DMS 273 treated with DMSO at 0.1 percent for 48 hours (cell line): ENCODE measurements at regions not wholly inside any gene's neighbourhood (a gene's known extent, or its start where the extent isn't known, plus 50 kb on each side); places are given as distances from the start of the nearest gene placed in this dataset.

Experiments
- DNase-seq: peaks from one replicate; lab custom pipeline; 2025; lab: John Stamatoyannopoulos, UW

- DNase-seq, result no peak
These were observed 161.7 kb upstream of the FN1 start for GRCh38 chr2:215597577-215597976.

- no peak for DNase-seq
These were observed 158.9 kb upstream of the FN1 start for GRCh38 chr2:215594766-215595165.

- peak; percentile 33 for DNase-seq
These were observed 154.3 kb upstream of the FN1 start for GRCh38 chr2:215590010-215590745.

DNA sequence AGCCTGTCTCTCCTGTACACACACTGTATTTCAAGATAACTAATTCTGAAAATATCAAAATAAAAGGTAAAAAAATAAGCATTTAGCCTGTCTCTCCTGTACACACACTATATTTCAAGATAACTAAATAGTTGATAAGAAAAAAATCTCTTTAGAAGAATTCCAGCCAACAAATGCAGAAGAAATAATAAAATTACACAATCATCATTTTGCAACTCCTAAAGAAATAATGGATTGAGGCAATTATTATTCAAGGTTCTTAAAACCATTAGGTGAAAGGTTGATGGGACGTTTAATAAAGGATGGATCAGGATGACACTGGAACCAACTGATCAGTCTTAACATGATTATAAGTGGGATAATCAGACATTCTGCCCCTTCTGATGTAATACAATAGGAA is 148.0 kb upstream of the FN1 start:
- DNase-seq, result no peak

GRCh38 chr2:215579809-215580208 is 143.9 kb upstream of the FN1 start:
- no peak for DNase-seq

DNA sequence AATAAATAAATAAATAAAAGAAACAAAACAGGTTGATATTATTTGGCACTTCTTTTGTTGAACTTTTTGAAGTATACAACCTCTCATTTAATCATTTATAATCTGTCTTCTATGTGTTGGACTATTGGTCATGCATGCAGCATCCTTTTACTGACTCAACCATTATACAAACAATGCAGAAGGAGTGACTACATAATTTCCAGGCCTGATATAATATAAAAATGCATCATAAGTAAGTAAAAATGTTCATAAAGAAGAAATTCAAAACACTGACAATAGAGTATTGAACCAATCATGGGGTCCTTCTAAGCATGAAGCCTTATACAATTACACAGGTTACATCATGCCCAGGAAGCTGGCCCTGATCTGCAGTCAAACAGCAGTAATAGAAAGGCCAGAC is 141.5 kb upstream of the FN1 start:
- DNase-seq, result no peak

DNA sequence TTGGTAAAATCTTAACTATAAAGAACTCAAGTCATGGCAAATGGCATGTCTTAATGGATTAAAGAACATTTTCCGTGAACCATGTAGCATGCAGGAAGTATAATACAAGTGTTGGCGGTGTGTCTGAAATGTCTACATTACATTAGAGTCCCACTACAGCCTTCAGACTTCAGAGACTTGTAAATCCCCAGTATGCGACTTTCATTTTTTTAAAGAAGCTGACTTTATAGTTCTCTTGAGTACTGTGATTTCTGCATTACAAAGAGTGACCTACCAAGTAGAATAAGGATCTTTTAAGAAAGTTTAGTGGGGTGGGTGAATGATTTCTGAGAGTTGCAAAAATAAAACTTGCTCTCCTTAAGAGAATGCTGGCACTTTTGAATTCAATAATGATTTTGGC is 140.7 kb upstream of the FN1 start:
- no peak for DNase-seq

GRCh38 chr2:215573496-215573895 is 137.6 kb upstream of the FN1 start:
- no peak for DNase-seq

- DNase-seq, result no peak
These were observed 136.5 kb upstream of the FN1 start for GRCh38 chr2:215572341-215572848.

DNA sequence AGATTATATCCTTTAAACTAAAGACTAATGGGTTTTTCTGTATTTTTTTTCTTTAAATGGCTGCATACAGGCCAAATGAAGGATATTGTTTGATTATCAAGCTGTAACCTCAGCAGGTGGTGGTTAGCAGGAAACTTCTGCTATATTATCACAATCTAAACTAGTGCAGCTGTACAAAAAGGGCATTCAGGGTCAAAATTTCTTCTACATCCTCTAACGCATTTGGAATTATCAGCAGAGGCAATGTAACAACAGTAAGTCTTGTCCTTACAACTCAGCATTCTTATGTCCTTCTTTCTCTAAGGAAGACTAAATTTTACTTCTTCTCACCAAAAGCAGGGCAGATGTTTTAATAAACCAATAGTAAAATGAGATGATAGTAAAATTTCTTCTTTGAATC is 135.8 kb upstream of the FN1 start:
- DNase-seq, result no peak

DNA sequence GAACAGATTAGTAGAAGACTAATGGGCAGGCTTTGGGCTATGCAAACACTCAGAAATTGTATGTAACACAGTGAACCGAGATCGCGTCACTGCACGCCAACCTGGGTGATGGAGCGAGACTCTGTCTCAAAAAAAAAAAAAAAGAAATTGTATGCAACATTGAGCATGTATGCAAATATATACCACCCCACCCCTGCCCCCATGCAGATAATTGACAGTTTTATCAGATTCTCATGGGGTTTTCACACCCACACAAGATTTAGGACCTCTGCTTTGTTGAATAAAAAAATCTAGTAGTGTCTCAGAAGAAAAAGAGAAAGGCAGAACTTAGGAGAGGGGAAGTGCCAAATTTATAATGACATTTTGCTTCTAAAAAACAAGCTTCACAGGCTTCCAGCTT is 131.6 kb upstream of the FN1 start:
- no peak for DNase-seq

DNA sequence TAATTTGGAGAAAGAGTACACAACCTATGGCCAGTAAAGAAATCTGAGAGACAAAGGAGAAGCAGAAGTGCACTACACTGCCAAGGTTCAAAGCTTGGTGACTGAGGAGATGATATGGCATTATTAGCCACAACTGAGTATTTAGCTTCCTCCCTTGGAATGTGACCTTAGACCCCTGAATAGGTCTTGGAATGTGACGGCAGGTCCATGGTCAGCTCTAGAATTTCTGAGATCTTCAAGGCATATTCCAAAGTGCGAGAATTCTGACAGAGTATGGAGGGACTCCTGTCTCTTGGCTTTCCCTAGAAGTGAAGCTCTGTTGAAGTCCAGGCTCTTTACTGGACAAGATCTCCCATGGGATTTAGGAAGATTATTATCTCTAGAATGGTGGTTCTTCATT is 130.0 kb upstream of the FN1 start:
- DNase-seq, result no peak

DNA sequence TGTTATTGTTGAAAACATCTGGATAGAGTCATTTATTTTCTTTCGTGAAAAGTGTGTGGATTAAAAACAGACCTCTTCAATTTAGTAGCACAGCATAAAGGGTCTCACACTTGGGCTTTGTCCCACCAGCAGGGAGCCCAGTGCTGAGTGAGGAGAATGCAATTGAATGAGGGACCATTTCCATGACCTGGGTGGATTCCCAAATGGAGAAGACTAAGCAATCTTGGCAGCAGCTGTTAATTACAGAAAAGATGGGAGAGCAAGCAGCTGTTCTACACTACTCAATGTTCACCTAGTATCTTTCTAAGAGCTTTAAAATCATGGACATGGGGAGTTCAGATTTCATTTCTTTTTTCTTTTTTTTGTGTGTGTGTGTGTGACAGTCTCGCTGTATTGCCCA is 121.8 kb upstream of the FN1 start:
- no peak for DNase-seq

DNA sequence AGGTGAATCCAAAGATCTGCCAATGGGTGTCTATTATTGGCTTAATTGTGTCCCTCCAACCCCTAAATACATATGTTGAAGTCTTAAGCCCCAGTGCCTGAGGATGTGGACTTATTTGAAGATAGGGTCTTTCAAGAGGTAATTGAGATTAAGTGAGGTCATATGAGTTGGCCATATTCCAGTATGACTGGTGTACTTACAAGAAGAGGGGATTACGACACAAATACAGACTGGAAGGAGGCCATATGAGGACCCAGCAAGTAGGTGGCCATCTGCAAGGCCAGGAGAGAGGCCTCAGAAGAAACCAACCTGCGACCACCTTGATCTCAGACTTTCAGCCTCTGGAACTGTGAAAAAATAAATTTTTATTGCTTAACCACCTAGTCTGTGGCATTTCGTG is 121.1 kb upstream of the FN1 start:
- no peak for DNase-seq

GRCh38 chr2:215554689-215555498 is 119.0 kb upstream of the FN1 start:
- no peak for DNase-seq

GRCh38 chr2:215553946-215554345 is 118.1 kb upstream of the FN1 start:
- no peak for DNase-seq

DNA sequence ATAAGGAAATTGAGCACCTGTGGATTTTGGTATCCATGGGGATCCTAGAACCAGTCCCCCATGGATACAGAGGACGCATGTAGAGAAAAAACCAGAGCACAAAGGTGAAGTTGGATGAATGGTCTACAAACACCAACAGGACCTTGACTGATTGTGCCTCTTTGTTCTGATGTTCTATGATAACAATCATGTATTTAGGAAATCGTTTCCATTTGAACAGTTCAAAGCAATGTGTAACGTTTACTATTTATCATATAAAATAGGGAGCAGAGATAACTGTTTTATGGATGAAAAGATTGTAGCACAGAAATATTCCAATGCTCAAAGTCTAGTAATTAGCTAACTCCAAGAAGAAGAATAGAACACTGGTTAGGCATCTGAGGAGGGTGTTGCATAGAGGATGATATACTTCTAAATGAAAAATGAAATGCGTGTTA is 116.3 kb upstream of the FN1 start:
- no peak for DNase-seq

DNA sequence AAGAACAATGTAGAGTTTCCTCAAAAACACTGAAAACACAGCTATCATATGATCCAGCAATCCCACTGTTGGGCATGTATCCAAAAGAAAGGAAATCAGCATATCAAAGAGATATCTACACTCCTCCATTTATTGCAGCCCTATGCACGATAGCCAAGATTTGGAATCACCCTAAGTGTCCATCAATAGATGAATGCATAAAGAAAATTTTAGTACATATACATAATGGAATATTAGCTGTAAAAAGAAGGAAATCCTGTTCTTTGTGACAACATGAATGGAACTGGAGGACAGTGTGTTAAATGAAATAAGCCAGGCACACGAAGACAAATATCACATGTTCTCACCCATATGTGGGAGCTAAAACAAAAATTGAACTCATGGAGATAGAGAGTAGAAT is 114.5 kb upstream of the FN1 start:
- no peak for DNase-seq

DNA sequence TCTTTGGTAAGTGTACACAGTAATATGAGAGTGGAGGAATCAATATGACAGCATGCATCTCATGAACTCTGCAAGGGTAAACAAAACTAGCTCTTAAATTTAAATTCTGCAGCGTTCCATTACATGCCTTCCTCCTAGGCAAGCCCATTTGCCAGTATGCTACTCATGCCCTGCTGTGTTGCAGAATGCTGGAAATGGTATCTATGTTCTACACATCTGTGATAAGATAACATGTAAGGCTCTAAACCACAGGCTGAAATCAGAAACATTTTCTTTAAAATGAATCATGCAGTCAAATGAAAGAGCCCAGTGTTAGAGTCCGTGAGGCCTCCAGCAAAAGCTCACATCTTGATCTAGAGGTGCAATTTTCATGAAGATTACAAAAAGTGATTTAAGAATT is 112.8 kb upstream of the FN1 start:
- no peak for DNase-seq

DNA sequence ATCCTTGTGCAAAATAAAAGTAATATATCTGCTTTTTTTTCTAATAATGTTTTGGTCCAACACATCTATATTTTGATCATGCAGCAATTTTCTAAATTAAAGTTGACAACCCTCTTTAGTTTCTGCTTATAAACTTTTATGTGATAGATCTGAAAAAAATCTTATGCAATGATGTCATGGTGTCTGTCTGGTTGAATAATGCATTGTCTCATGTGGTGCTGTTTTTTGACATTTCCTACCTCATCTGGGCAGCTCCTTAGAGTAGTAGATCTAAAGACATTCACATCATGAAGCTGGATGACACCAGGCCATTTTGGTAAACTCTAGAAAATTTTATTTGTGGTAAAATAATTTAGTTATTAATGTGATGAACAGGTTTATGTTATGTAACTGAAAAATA is 106.8 kb upstream of the FN1 start:
- DNase-seq, result no peak

- DNase-seq, result no peak
These were observed 104.8 kb upstream of the FN1 start for GRCh38 chr2:215540658-215541057.

DNA sequence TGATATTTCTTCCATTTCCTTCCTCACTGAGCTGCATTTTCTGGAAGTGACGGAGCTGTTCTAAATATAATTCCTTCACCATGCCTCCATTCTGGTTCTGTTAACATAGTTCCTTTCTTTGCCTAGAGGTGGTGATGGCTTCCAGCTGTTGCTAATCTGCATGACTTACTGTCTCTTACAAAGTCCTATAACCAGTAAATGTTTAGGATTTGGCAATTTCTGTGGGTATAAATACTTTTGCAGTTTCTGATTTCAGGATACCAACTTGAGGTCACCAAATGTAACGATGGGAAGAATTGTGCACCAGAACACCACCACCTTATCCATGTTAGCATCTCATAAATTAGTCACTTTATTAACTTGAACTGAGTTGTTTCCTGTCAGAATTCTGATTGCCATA is 101.7 kb upstream of the FN1 start:
- no peak for DNase-seq

DNA sequence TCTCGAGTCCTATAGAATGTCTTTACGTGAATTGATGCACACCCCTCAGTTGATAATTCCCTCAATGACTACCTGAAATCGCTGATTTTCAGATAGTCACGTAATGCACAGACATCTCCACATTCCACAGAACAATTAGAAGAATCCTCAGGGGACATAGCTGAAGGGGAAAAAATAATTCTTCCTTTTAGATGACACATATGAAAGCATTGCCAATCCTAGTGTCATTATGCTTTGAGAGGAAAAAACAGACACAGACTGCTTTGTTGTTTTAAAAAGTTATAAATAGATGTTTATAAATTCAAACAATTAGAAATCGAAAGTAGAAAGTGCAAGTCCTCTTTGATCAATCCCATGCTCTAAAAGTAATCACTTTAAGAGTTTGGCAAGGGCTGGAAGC is 100.6 kb upstream of the FN1 start:
- DNase-seq, result no peak
